ENCODE measurements at regions not wholly inside any gene's neighbourhood (a gene's known extent, or its start where the extent isn't known, plus 50 kb on each side); places are given as distances from the start of the nearest gene placed in this dataset.

DNA sequence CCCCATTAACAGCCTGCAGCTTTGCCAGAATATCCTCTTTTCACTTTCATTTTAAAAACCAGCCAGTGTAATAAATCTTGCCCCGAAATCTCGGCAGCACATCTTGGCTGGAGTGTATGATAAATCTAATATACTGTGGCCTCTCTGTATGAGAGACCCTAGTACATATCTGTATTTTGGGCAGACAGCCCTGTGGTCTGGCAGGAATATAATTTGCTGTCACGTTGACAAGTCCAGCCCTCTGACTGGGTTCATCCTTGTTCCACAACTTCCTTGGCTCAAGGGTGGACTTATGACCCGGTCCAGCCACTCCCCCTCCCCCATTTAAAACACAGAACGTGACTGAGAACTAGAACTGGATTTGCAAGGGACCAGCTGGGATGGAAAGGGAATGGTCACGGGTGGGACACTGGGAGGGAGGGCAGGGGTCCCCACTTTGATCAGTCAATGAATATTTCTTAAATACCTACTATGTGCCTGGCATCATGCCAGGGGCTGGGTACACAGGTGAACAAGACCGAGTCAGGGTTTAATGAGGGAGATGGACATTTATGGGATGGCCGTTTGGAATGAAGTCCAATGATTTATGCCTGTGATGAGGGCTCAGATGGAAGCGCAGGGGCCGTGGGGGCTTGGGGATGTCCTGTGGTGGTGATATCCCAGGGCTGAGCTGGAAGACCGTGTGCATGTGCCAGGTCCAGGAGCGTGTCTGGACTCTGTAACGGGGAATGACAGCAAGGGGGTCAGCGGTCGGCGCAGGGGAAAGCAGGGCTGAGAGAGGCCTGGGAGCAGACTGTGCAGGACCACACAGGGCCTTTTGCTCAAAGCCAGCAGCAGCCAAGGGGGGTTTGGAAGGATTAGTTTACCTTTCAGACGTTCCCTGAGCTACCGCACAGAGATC lies 190.5 kb downstream of the PHETA1 start:
- H3K27ac ChIP-seq (ENCODE audit: extremely low read depth, low read depth, low read length) = no peak overlapping the region
- H3K36me3 ChIP-seq (ENCODE audit: control insufficient read depth in 2 of 2, insufficient read depth in 1 of 2, low read length in 2 of 2) = no peaks in the 10 kb centered on the region
- peaks cover 14% of the 10 kb centered on the region for H3K4me1 ChIP-seq (ENCODE audit: control insufficient read depth, insufficient read depth, low read length)
- POLR2A ChIA-PET = no interaction called here
- CTCF ChIA-PET = interaction anchor here (0.6 to 0.7 kb wide), 2 partner anchors 31 to 242 kb away, joined by 3 to 4 read pairs; no protein-coding TSS in a partner anchor
- TF ChIP-seq ZNF776 (tag by site-specific recombination; IDR thresholded peaks at IDR 0.05; ENCODE audit: borderline replicate concordance) = no peak
- TF ChIP-seq GLIS1 (tag by site-specific recombination; IDR thresholded peaks at IDR 0.05) = 0 out of 2 replicates have a peak, but pooled peaks have one; percentile 6
- no peak overlapping the region for H3K4me3 ChIP-seq (ENCODE audit: low read depth, low read length)
- H3K9me3 ChIP-seq (ENCODE audit: control insufficient read depth, insufficient read depth, low read depth, low read length) = no peaks in the 10 kb centered on the region

DNA sequence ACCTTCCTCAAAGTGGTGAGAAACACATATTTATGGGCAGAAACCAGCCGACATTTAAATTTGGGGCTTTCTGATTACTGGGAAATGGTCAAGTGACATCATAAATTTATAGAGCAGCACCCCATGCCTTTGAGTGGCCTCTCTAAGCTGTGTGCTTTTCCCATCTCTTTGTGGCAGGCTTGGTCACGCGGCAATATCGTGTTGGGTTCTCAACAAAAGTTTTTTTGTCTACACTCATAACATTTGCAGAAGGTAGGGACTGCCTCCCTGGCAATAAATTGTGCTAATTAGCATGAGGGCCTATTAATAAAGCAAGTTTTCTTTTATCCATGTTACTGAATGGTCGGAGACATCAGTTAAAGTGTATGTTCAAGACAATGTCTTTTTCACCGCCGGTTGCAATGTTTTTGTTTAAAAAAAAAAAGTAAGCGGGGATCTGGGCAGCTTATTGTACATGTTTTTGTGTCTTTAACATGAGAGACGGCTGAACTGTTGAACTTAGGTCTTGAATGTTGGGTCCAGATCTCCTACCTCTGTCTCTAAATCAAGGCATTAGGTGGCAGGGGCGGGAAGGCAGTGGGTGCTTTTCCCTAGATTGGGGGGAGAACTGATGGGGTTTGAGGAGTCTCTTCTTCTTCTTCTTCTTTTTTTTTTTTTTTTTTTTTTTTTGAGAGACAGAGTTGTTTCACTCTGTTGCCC lies 193.3 kb downstream of the PHETA1 start:
- CTCF ChIA-PET = interaction anchor here (0.6 to 1.7 kb wide), 5 partner anchors 13 to 800 kb away, joined by 3 to 5 read pairs (median 3); no protein-coding TSS in a partner anchor
- POLR2A ChIA-PET = no interaction called here
- H3K27ac ChIP-seq (ENCODE audit: extremely low read depth, low read depth, low read length) = no peak overlapping the region
- H3K4me3 ChIP-seq (ENCODE audit: low read depth, low read length) = no peak overlapping the region
- TF ChIP-seq, protein P1, sequence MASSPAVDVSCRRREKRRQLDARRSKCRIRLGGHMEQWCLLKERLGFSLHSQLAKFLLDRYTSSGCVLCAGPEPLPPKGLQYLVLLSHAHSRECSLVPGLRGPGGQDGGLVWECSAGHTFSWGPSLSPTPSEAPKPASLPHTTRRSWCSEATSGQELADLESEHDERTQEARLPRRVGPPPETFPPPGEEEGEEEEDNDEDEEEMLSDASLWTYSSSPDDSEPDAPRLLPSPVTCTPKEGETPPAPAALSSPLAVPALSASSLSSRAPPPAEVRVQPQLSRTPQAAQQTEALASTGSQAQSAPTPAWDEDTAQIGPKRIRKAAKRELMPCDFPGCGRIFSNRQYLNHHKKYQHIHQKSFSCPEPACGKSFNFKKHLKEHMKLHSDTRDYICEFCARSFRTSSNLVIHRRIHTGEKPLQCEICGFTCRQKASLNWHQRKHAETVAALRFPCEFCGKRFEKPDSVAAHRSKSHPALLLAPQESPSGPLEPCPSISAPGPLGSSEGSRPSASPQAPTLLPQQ (tag by site-specific recombination; IDR thresholded peaks at IDR 0.05) = no peak
- TF ChIP-seq ZNF221 (tag by site-specific recombination; IDR thresholded peaks at IDR 0.05; ENCODE audit: borderline replicate concordance) (no peak), ZNF701 (tag by site-specific recombination; IDR thresholded peaks at IDR 0.05) (no peak), ZNF747 (tag by site-specific recombination; IDR thresholded peaks at IDR 0.05) (no peak), ZFP41 (tag by site-specific recombination; IDR thresholded peaks at IDR 0.05; ENCODE audit: borderline replicate concordance) (no peak), ZNF785 (tag by site-specific recombination; IDR thresholded peaks at IDR 0.05) (no peak), ZNF292 (tag by site-specific recombination; IDR thresholded peaks at IDR 0.05; ENCODE audit: borderline replicate concordance, low read depth) (no peak), ZNF174 (tag by site-specific recombination; IDR thresholded peaks at IDR 0.05) (no peak)
- TF ChIP-seq, protein P2, sequence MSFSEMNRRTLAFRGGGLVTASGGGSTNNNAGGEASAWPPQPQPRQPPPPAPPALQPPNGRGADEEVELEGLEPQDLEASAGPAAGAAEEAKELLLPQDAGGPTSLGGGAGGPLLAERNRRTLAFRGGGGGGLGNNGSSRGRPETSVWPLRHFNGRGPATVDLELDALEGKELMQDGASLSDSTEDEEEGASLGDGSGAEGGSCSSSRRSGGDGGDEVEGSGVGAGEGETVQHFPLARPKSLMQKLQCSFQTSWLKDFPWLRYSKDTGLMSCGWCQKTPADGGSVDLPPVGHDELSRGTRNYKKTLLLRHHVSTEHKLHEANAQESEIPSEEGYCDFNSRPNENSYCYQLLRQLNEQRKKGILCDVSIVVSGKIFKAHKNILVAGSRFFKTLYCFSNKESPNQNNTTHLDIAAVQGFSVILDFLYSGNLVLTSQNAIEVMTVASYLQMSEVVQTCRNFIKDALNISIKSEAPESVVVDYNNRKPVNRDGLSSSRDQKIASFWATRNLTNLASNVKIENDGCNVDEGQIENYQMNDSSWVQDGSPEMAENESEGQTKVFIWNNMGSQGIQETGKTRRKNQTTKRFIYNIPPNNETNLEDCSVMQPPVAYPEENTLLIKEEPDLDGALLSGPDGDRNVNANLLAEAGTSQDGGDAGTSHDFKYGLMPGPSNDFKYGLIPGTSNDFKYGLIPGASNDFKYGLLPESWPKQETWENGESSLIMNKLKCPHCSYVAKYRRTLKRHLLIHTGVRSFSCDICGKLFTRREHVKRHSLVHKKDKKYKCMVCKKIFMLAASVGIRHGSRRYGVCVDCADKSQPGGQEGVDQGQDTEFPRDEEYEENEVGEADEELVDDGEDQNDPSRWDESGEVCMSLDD (tag by site-specific recombination; IDR thresholded peaks at IDR 0.05) = no peak
- TF ChIP-seq, protein P3, sequence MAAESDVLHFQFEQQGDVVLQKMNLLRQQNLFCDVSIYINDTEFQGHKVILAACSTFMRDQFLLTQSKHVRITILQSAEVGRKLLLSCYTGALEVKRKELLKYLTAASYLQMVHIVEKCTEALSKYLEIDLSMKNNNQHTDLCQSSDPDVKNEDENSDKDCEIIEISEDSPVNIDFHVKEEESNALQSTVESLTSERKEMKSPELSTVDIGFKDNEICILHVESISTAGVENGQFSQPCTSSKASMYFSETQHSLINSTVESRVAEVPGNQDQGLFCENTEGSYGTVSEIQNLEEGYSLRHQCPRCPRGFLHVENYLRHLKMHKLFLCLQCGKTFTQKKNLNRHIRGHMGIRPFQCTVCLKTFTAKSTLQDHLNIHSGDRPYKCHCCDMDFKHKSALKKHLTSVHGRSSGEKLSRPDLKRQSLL (tag by site-specific recombination; IDR thresholded peaks at IDR 0.05) = no peak
- no peaks in the 10 kb centered on the region for H3K9me3 ChIP-seq (ENCODE audit: control insufficient read depth, insufficient read depth, low read depth, low read length)
- H3K36me3 ChIP-seq (ENCODE audit: control insufficient read depth in 2 of 2, insufficient read depth in 1 of 2, low read length in 2 of 2) = no peaks in the 10 kb centered on the region
- peaks cover 5% of the 10 kb centered on the region; the same call in 1 of the 2 replicates for H3K4me1 ChIP-seq (ENCODE audit: control insufficient read depth, insufficient read depth, low read length)

DNA sequence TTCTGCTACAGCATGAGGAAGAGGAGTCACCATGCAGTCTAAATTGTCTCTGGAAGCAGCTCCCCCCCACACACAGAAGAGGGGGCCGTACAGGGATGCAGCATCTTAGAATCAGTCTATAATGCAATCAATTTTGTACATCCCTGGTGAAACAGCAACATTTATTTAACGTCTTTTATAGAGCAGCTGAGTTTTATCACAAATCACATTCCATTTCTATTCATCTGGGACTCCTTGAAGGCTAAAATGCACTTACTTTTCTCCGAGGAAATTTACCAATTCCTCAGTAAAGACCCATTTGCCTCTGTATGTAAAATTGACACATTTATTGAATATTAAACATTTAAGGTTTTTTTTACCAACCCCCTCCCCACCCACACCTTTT lies 193.9 kb downstream of the PHETA1 start:
- H3K9me3 ChIP-seq (ENCODE audit: control insufficient read depth, insufficient read depth, low read depth, low read length) = no peaks in the 10 kb centered on the region
- TF ChIP-seq ZNF658 (tag by site-specific recombination; IDR thresholded peaks at IDR 0.05) = no peak
- no peak for TF ChIP-seq ZNF157 (tag by site-specific recombination; IDR thresholded peaks at IDR 0.05)
- TF ChIP-seq, protein P4, sequence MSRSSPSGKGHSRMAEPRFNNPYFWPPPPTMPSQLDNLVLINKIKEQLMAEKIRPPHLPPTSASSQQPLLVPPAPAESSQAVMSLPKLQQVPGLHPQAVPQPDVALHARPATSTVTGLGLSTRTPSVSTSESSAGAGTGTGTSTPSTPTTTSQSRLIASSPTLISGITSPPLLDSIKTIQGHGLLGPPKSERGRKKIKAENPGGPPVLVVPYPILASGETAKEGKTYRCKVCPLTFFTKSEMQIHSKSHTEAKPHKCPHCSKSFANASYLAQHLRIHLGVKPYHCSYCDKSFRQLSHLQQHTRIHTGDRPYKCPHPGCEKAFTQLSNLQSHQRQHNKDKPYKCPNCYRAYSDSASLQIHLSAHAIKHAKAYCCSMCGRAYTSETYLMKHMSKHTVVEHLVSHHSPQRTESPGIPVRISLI (tag by site-specific recombination; IDR thresholded peaks at IDR 0.05) = 0 out of 2 replicates have a peak, but pooled peaks have one; percentile 36
- no peak overlapping the region for H3K27ac ChIP-seq (ENCODE audit: extremely low read depth, low read depth, low read length)
- H3K4me3 ChIP-seq (ENCODE audit: low read depth, low read length) = no peak overlapping the region
- H3K4me1 ChIP-seq (ENCODE audit: control insufficient read depth, insufficient read depth, low read length) = no peaks in the 10 kb centered on the region
- ChIA-PET CTCF (interaction anchor here (0.6 to 1.7 kb wide), 5 partner anchors 13 to 801 kb away, joined by 3 to 5 read pairs (median 3); no protein-coding TSS in a partner anchor), POLR2A (no interaction called here)
- H3K36me3 ChIP-seq (ENCODE audit: control insufficient read depth in 2 of 2, insufficient read depth in 1 of 2, low read length in 2 of 2) = no peaks in the 10 kb centered on the region

Data from HEK293 (cell line).